Vagina (tissue), 2 donors: ENCODE measurements at regions not wholly inside any gene's neighbourhood (a gene's known extent, or its start where the extent isn't known, plus 50 kb on each side); places are given as distances from the start of the nearest gene placed in this dataset.

Source experiments
- DNase-seq, 2 donors: peaks; one replicate each; pipeline ENCODE4 v3.0.0-alpha.2; 2017; ENCODE audit errors: extremely low spot score in 2 of 2
- H3K27ac ChIP-seq: fragments of 200-600 bp; sonication (generic); one replicate; pipeline ENCODE4 v1.5.1; 2019
- H3K27me3 ChIP-seq: fragments of 200-600 bp; sonication (generic); one replicate; pipeline ENCODE4 v1.5.1; 2019
- H3K36me3 ChIP-seq, 2 donors: fragments of 200-600 bp; sonication (generic); one replicate each; pipeline ENCODE4 v1.5.1; 2017 to 2019
- H3K4me1 ChIP-seq: fragments of 200-600 bp; sonication (generic); one replicate; pipeline ENCODE4 v1.5.1; 2019
- H3K4me3 ChIP-seq, 2 donors: fragments of 200-600 bp; sonication (generic); 1 replicate in 1 of 2; 2 replicates in 1 of 2; pipeline ENCODE4 v1.5.1; 2016 to 2019
- H3K9me3 ChIP-seq: fragments of 200-600 bp; sonication (generic); one replicate; pipeline ENCODE4 v1.5.1; 2019
- POLR2A ChIP-seq, 2 donors: fragments of 450-650 bp; IDR thresholded peaks; one replicate each; pipeline ENCODE4 v1.6.1; 2017; ENCODE audit warnings: antibody characterized with exemption in 2 of 2, mild to moderate bottlenecking in 2 of 2, moderate library complexity in 2 of 2
- POLR2AphosphoS5 ChIP-seq, 2 donors: sonication (generic); formaldehyde crosslinking; IDR thresholded peaks; one replicate each; pipeline ENCODE4 v1.9.0; 2017; ENCODE audit warnings: antibody characterized with exemption in 2 of 2, mild to moderate bottlenecking in 2 of 2, low read depth in 1 of 2; ENCODE audit not compliant: insufficient read depth in 1 of 2
- intact Hi-C: fragments of 100-400 bp; cut with DNase I; formaldehyde crosslinking; loops from one replicate; pipeline ENCODE4 v1.15.1; 2023
- TF ChIP-seq, protein P1 (sequence below), 3 experiments: fragments of 450-650 bp in 2 of 3; fragments of 200-600 bp in 1 of 3; sonication (generic) in 1 of 3; IDR thresholded peaks; one replicate each; pipeline ENCODE4 v1.5.1; 2017 to 2019; ENCODE audit warnings: antibody characterized with exemption in 3 of 3, mild to moderate bottlenecking in 2 of 3, moderate library complexity in 2 of 3

DNA sequence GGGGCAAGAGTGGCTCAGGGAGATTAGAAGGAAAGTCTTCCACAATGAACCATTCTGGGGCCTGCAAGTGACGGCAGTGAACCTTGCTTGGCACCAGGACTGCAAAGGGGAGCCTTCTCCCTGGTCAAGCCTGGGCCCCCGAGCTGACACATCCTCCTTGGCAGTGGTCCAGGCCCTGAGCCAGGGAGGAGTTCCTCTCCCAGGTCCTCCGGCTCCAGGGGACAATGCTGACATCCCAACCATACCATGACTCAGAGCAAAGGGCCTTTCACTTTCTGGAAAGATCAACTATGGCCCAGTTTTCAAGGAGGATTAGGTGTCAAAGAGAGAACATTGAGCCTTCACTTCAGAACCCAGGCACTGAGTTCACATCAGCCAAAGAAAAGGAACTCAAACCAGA lies 756.5 kb upstream of the TBX3 start:
- Histone ChIP-seq H3K27me3 (no peaks in the 10 kb centered on the region), H3K27ac (no peak overlapping the region), H3K4me1 (peaks cover 7% of the 10 kb centered on the region), H3K4me3 (no peak overlapping the region), H3K9me3 (no peaks in the 10 kb centered on the region), H3K36me3 (no peaks in the 10 kb centered on the region)
- TF ChIP-seq POLR2AphosphoS5 (IDR thresholded peaks at IDR 0.05; ENCODE audit: insufficient read depth in 1 of 2, low read depth in 1 of 2), result no peak
- no peak for TF ChIP-seq POLR2A (IDR thresholded peaks at IDR 0.05)
- TF ChIP-seq, protein P1, sequence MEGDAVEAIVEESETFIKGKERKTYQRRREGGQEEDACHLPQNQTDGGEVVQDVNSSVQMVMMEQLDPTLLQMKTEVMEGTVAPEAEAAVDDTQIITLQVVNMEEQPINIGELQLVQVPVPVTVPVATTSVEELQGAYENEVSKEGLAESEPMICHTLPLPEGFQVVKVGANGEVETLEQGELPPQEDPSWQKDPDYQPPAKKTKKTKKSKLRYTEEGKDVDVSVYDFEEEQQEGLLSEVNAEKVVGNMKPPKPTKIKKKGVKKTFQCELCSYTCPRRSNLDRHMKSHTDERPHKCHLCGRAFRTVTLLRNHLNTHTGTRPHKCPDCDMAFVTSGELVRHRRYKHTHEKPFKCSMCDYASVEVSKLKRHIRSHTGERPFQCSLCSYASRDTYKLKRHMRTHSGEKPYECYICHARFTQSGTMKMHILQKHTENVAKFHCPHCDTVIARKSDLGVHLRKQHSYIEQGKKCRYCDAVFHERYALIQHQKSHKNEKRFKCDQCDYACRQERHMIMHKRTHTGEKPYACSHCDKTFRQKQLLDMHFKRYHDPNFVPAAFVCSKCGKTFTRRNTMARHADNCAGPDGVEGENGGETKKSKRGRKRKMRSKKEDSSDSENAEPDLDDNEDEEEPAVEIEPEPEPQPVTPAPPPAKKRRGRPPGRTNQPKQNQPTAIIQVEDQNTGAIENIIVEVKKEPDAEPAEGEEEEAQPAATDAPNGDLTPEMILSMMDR (IDR thresholded peaks at IDR 0.05), result no peak
- DNase-seq, result no peak
- intact Hi-C loops, result no loop called here

- Histone ChIP-seq H3K36me3 (no peaks in the 10 kb centered on the region), H3K27ac (no peak overlapping the region), H3K4me1 (peaks cover 1% of the 10 kb centered on the region), H3K4me3 (no peak overlapping the region), H3K27me3 (no peaks in the 10 kb centered on the region), H3K9me3 (no peaks in the 10 kb centered on the region)
- DNase-seq, result no peak
- no peak for TF ChIP-seq POLR2AphosphoS5 (IDR thresholded peaks at IDR 0.05; ENCODE audit: insufficient read depth in 1 of 2, low read depth in 1 of 2)
- TF ChIP-seq POLR2A (IDR thresholded peaks at IDR 0.05), result no peak
- TF ChIP-seq, protein P1 (IDR thresholded peaks at IDR 0.05), result no peak
- intact Hi-C loops, result no loop called here
These were observed 755.1 kb upstream of the TBX3 start for GRCh38 chr12:115439008-115439601.

- intact Hi-C loops, result no loop called here
These were observed 754.3 kb upstream of the TBX3 start for GRCh38 chr12:115438314-115438713.

GRCh38 chr12:115437061-115437567 lies 753.1 kb upstream of the TBX3 start:
- intact Hi-C loops, result no loop called here
- Histone ChIP-seq H3K27ac (no peak overlapping the region), H3K36me3 (no peaks in the 10 kb centered on the region), H3K4me3 (no peak overlapping the region), H3K9me3 (no peaks in the 10 kb centered on the region), H3K27me3 (no peaks in the 10 kb centered on the region), H3K4me1 (no peaks in the 10 kb centered on the region)
- TF ChIP-seq, protein P1 (IDR thresholded peaks at IDR 0.05), result no peak
- TF ChIP-seq POLR2A (IDR thresholded peaks at IDR 0.05) (no peak), POLR2AphosphoS5 (IDR thresholded peaks at IDR 0.05; ENCODE audit: insufficient read depth in 1 of 2, low read depth in 1 of 2) (no peak)
- no peak for DNase-seq

More at GRCh38 chr12:115438314-115438713, 754.3 kb upstream of the TBX3 start:
- H3K27ac ChIP-seq, result no peak overlapping the region
- no peaks in the 10 kb centered on the region for H3K4me1 ChIP-seq
- H3K9me3 ChIP-seq, result no peaks in the 10 kb centered on the region
- no peak for TF ChIP-seq POLR2AphosphoS5 (IDR thresholded peaks at IDR 0.05; ENCODE audit: insufficient read depth in 1 of 2, low read depth in 1 of 2)
- TF ChIP-seq POLR2A (IDR thresholded peaks at IDR 0.05), result no peak
- TF ChIP-seq, protein P1 (IDR thresholded peaks at IDR 0.05), result no peak
- DNase-seq, result no peak
- no peaks in the 10 kb centered on the region for H3K27me3 ChIP-seq
- no peak overlapping the region for H3K4me3 ChIP-seq
- no peaks in the 10 kb centered on the region for H3K36me3 ChIP-seq

DNA sequence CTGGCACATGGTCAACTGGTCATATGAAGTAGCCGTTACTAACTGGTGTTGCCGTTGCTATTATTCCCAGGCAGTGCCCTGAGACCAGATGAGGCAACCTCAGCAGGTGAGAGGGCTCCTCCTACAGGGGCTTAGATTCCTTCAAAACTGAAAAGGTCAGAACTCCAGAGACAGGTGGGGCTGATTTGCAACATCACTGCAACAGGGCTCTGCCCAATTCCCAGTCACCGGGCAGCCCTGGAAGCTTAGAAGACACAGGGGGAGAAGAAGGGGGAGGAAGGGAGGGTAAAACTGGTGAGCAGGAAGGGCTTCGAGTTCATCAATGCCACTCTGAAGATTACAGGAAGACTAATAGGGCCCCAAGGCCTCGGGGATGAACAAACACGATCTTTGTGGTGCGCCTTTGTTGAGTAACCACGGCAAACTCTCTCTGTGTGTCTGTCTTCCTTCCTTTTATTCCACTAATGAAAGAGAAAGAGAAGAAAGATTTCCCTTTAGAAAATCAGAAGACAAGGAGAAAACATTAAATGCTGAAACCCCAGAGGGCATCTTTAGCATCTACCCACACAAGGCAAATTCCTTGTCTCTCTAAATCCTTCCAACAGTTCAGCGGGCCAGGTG lies 749.1 kb upstream of the TBX3 start:
- TF ChIP-seq POLR2A (IDR thresholded peaks at IDR 0.05) (no peak), POLR2AphosphoS5 (IDR thresholded peaks at IDR 0.05; ENCODE audit: insufficient read depth in 1 of 2, low read depth in 1 of 2) (no peak)
- TF ChIP-seq, protein P1 (IDR thresholded peaks at IDR 0.05), result no peak
- Histone ChIP-seq H3K4me3 (no peak overlapping the region), H3K27ac (no peak overlapping the region), H3K4me1 (no peaks in the 10 kb centered on the region), H3K9me3 (no peaks in the 10 kb centered on the region), H3K27me3 (no peaks in the 10 kb centered on the region), H3K36me3 (no peaks in the 10 kb centered on the region)
- no peak for DNase-seq
- intact Hi-C loops, result no loop called here
